ENCODE measurements at regions not wholly inside any gene's neighbourhood (a gene's known extent, or its start where the extent isn't known, plus 50 kb on each side); places are given as distances from the start of the nearest gene placed in this dataset.

- DNase-seq (no peak), ATAC-seq (no peak)
- intact Hi-C loops (cut with DNase I): no loop called here
Measured at GRCh38 chr19:28988066-28988465, 224.9 kb downstream of the UQCRFS1 start.

- no peak for ATAC-seq
- no peak for DNase-seq
- intact Hi-C loops (cut with DNase I): no loop called here
Measured at GRCh38 chr19:28987177-28987576, 225.8 kb downstream of the UQCRFS1 start.

GRCh38 chr19:28985201-28985600 is 227.8 kb downstream of the UQCRFS1 start:
- intact Hi-C loops (cut with DNase I): no loop called here
- ATAC-seq: no peak
- DNase-seq: no peak

- intact Hi-C loops (cut with DNase I): no loop called here
- ATAC-seq (no peak), DNase-seq (no peak)
Measured at GRCh38 chr19:28984315-28984714, 228.6 kb downstream of the UQCRFS1 start.

- DNase-seq (no peak), ATAC-seq (no peak)
- intact Hi-C loops (cut with DNase I): no loop called here
Measured at GRCh38 chr19:28983430-28983829, 229.5 kb downstream of the UQCRFS1 start.

- intact Hi-C loops (cut with DNase I): no loop called here
- ATAC-seq: no peak
- no peak for DNase-seq
Measured at GRCh38 chr19:28981994-28982393, 231.0 kb downstream of the UQCRFS1 start.

- intact Hi-C loops (cut with DNase I): no loop called here
- DNase-seq: no peak
- no peak for ATAC-seq
Measured at GRCh38 chr19:28981518-28981917, 231.4 kb downstream of the UQCRFS1 start.

- DNase-seq: no peak
- intact Hi-C loops (cut with DNase I): no loop called here
- peak; percentile 68 to 87 for ATAC-seq
Measured at GRCh38 chr19:28980236-28980868, 232.6 kb downstream of the UQCRFS1 start.

- DNase-seq (no peak), ATAC-seq (no peak)
- intact Hi-C loops (cut with DNase I): no loop called here
Measured at GRCh38 chr19:28977826-28978225, 235.1 kb downstream of the UQCRFS1 start.

GRCh38 chr19:28972058-28972852 is 240.7 kb downstream of the UQCRFS1 start:
- ATAC-seq (peak in 1 of 2 donors; percentile 61), DNase-seq (no peak)
- intact Hi-C loops (cut with DNase I): no loop called here

- ATAC-seq (no peak), DNase-seq (no peak)
- intact Hi-C loops (cut with DNase I): no loop called here
Measured at GRCh38 chr19:28971513-28971912, 241.4 kb downstream of the UQCRFS1 start.

- ATAC-seq: no peak
- no peak for DNase-seq
Measured at GRCh38 chr19:28971049-28971448, 241.9 kb downstream of the UQCRFS1 start.

GRCh38 chr19:28968721-28969120 is 244.2 kb downstream of the UQCRFS1 start:
- intact Hi-C loops (cut with DNase I): no loop called here
- ATAC-seq (peak in 1 of 2 donors; percentile 55), DNase-seq (no peak)

More at GRCh38 chr19:28971049-28971448, 241.9 kb downstream of the UQCRFS1 start:
- intact Hi-C loops (cut with DNase I): no loop called here

- intact Hi-C loops (cut with DNase I): no loop called here
- peak; percentile 67 to 94 for ATAC-seq
- DNase-seq: no peak
Measured at GRCh38 chr19:28966737-28967399, 246.1 kb downstream of the UQCRFS1 start.

GRCh38 chr19:28964500-28964899 is 248.5 kb downstream of the UQCRFS1 start:
- DNase-seq (no peak), ATAC-seq (no peak)
- intact Hi-C loops (cut with DNase I): no loop called here

GRCh38 chr19:28963486-28964250 is 249.3 kb downstream of the UQCRFS1 start:
- intact Hi-C loops (cut with DNase I): no loop called here
- DNase-seq (no peak), ATAC-seq (no peak)

GRCh38 chr19:28961772-28962500 is 251.0 kb downstream of the UQCRFS1 start:
- intact Hi-C loops (cut with DNase I): no loop called here
- ATAC-seq (peak in 1 of 2 donors; percentile 72), DNase-seq (no peak)

- ATAC-seq: peak in 1 of 2 donors; percentile 42
- DNase-seq: no peak
- intact Hi-C loops (cut with DNase I): no loop called here
Measured at GRCh38 chr19:28960986-28961705, 251.8 kb downstream of the UQCRFS1 start.
